NOMO-1 treated with DMSO at 0.1 percent for 48 hours (cell line): ENCODE measurements at regions not wholly inside any gene's neighbourhood (a gene's known extent, or its start where the extent isn't known, plus 50 kb on each side); places are given as distances from the start of the nearest gene placed in this dataset.

Experiments used
- DNase-seq: peaks from one replicate; lab custom pipeline; 2025; ENCODE audit not compliant: unreplicated experiment; lab: John Stamatoyannopoulos, UW

GRCh38 chr4:63505714-63506460 lies 903.4 kb downstream of the TECRL start:
- DNase-seq = no peak

DNA sequence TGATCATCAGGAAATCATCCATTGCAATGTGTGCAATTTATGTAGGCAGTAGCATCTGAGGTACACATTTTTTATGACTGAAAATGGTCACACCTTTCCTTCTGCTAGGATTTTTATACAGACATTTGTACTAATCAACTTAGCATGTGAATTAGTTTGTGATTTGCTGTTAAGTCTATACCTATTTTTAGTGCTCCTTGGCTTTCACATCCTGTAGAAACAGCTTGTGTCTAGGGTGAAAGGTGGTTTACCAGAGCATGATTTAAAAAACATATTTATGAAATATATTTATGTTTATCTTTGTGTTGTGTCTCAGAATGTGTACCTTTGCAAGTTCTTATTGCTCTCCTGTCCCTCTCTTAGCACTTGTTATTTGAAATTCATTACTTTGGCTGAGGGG lies 916.0 kb downstream of the TECRL start:
- no peak for DNase-seq

DNA sequence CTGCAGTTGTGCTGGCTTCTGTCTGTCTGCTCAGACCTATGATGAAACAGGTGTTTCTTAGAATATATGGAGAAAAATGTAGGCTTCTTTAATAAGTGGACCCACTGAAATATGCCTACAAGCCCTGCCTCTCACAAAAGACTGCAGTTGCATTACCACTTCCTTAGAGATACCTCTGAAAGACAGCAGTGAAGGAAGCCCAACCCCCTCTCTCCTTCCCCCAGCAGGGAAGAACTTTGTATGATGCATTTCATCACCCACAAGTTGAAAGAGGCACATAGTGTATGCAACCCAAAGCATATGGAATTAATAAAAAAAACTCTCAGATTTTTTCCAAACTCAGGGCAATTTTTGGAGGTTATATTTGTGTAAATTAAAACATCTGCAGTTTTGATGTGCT lies 916.7 kb downstream of the TECRL start:
- no peak for DNase-seq

- no peak for DNase-seq
These were observed 944.9 kb downstream of the TECRL start for GRCh38 chr4:63464393-63464792.

DNA sequence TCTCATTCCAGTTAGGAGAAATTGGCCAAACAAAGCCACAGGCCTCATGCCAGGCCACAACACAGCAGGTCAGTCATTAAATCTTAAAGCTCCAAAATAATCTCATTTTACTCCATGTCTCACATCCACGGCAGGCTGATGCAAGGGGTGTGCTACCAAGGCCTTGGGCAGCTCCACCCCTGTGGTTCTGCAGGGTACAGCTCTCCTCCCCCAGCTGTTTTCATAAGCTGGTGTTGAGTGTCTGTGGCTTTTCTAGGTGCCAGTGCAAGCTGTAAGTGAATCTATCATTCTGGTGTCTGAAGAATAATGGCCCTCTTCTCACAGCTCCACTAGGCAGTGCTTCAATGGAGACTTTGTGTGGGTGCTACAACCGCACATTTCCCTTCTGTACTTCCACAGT lies 949.2 kb downstream of the TECRL start:
- no peak for DNase-seq

DNA sequence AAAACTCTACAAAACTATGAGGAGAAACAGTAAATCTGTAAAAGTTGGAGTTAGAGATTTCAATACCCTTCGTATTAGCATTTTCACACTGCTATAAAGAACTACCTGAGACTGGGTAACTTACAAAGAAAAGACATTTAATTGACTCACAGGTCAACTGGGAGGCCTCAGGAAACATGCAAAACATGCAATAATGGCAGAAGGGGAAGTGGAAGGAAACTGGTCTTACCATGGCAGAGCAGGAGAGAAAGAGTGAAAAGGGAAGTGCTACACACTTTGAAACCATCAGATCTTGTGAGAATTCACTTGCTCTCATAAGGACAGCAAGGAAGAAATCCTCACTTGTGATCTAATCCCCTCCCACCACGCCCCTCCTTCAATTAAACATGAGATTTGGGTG lies 949.9 kb downstream of the TECRL start:
- peak; percentile 82 for DNase-seq

GRCh38 chr4:63458010-63458409 lies 951.2 kb downstream of the TECRL start:
- no peak for DNase-seq

DNA sequence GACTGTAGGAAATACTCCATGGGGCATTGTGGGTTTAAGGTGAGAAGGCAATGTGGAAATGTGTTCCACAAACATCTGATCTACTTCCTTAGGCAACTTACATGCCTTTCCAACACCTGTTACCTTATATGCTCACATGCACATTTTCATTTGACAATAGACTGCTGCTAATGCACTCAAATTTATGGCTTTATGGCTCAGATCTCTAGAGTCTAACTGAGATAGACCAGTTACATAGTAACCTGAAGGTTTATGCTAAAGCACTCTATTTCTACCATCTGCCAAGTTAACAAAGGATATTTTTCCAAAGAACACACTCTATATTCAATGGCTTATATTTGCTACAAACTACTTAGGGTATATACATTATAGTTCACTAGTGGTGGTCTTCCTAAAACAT lies 969.0 kb downstream of the TECRL start:
- no peak for DNase-seq

DNA sequence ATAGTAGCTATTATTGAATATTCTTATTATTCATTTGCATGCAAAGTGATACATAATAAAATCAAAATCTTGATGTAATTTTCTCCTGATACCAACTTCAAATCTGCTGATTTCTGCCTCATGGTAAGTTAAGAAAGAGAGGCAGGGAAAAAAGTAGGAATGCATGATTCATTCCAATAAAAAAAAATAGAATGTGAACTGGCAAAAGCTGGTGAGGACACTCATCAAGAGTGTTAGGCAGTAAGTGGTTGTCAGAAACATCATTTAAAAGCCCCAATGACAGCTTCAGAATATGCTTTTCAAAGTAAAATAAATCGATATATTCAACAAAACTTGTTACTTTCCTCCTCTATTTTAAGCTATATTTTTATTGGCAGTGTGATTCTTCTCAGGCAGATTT lies 979.1 kb downstream of the TECRL start:
- DNase-seq = no peak

DNA sequence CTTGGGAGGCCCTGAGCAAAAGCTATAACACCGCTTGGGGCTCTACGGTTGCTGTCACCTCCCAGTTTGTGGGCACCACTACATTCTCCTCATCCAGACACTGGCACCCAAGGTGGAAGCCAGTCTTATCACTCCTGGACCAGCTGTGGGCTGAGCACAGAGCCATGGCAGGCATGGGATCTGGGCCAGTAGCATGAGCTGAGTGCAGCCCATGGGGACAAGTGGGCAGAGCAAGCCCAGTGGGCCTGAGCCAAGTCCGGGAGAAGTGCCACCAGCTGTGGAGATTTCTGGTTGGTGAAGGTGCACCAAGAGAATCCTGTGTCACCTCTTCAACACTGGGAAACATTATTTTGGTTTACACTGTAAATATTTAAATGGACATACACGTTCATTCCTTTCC lies 1013.0 kb downstream of the TECRL start:
- DNase-seq = no peak

DNA sequence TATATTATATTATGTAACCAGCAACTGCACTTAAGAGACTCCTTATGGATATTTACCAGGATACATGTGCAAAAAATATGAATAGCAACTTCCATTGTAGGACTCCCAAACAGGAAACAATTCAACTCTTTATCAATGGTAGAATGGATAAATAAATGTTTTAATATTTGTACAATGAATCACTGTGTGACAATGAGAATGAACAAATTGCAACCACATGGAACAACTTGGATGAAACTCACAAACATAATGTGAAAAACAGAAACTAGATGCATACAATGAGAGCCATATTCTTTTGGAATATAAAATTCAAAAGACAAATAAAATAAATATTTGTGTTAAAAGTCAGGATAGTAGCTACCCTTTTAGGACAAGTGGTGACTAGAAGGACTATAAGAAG lies 1015.7 kb downstream of the TECRL start:
- DNase-seq = no peak

DNA sequence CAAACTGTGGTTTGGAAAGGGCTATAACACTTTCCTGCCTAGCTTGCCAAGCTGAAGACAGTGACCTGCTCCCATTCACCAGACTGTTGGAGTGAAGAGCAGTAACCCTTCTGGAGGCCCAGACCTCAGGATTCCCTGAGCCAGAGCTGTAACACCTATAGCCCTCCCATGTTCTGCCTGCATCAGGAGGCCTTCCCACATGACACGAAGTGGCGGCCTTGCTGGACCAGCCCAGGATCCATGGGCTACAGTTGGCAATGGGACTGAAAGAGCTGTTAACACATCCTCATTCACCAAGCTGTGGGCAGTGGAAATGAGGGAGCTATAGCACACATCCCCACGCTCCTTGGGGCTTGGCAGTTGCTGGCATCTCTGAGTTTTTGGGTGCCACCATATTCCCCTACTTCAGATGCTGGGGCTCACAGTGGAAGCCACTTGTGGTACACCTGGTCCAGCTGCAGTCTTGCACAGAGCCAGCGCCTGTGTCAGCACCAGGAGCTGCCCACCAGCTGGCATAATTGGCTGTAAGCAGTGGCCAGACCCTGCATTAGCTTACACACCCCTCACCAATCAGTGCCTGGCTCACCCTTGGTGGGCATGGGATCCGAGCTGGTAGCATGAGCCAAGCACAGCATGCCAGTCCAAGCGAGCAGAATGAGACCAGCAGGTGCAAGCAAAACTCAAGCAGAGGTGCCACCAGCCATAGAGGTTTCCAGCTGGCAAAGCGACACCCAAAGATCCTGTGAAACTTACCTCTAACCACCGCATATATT lies 1029.3 kb downstream of the TECRL start:
- DNase-seq = no peak

- no peak for DNase-seq
These were observed 1038.2 kb downstream of the TECRL start for GRCh38 chr4:63371001-63371400.

DNA sequence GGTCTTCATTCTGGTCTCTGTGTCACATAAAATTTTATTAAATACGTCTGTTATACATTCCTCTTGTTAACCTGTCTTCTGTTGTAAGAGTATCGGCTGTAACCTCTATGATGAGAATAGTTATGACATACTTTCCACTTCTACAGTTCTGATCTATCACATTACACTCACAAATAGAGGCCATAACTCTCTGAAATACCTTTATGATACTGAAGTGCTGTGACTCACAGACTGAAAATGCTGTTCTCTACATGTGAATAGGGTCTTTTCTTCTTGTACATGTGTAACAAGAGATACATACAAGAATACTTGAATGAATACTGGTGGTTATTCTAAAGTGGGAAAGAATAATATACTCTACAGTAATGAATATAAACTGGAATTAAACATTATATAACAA lies 1047.6 kb downstream of the TECRL start:
- DNase-seq = no peak

GRCh38 chr4:63361066-63361465 lies 1048.2 kb downstream of the TECRL start:
- no peak for DNase-seq

DNA sequence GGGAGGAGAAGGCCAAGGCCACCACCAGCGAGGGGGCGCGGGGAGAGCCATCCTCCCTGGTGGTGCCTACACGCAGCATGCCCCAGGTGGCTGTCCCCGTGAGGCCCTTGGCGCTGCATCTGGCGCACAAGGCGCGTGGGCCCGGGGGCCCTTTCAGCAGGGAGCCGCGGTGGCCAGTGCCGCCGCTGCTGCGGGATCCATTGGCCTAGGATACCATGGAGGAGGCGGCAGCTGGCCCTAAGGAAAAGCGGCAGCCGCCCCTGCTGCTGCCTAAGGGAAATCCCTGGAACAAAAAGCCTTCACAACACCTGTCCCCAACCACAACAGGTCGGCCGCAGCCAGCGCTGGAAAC lies 1059.6 kb downstream of the TECRL start:
- DNase-seq = no peak

GRCh38 chr4:63348735-63349673 lies 1060.2 kb downstream of the TECRL start:
- DNase-seq = no peak

- no peak for DNase-seq
These were observed 1084.1 kb downstream of the TECRL start for GRCh38 chr4:63325140-63325539.

GRCh38 chr4:63316633-63317032 lies 1092.6 kb downstream of the TECRL start:
- DNase-seq = no peak

DNA sequence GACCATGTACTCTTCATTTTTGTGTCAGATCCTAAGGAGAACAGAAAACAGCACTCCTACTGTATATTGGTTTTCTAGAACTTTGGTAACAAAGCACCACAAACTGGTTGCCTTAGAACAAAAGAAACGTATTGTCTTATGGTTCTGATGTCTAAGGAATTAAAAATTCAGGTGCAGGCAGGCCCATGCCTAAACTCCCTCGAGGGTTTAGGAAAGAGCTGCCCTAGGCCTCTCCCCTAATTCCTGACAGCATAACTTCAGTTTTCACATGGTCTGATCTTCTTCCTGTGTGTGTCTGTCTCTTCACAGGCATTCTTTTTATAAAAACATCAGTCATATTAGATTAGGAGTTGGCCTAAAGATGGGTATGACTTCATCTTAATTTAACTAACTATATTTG lies 1093.6 kb downstream of the TECRL start:
- no peak for DNase-seq

- DNase-seq = no peak
These were observed 1100.6 kb downstream of the TECRL start for GRCh38 chr4:63308697-63309096.

DNA sequence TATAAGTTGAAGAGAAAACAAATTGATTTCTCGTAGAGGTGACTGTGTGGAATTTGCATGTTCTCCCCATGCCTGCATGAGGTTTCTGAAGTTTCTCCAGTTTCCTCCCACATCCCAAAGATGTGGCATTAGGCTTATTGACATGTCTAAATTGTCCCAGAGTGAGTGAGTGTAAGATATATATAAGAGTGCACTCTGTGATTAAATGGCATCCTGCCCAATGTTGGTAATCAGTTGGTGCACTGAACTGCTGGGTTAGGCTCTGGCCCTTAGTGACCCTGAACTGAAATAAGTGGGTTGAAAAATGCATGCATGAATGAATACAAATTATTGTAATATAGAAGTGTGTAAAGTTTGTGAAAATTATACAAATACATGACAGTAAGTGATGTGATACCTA lies 1106.5 kb downstream of the TECRL start:
- no peak for DNase-seq
